Osteoblast (primary cell): ENCODE measurements at regions not wholly inside any gene's neighbourhood (a gene's known extent, or its start where the extent isn't known, plus 50 kb on each side); places are given as distances from the start of the nearest gene placed in this dataset.
A peak's percentile ranks its signal among the peaks of the same experiment; 100 is the strongest.

ENCODE experiments used
- DNase-seq: peaks from one replicate; pipeline ENCODE4 v3.0.0; 2011; ENCODE audit warnings: low spot score, mixed read lengths; ENCODE audit not compliant: insufficient read length; ENCODE audit errors: missing footprints
- H2AFZ ChIP-seq: 2 replicates; pipeline ENCODE4 v1.6.0; 2011; ENCODE audit warnings: mild to moderate bottlenecking, low read length
- H3K27ac ChIP-seq: 2 replicates; pipeline ENCODE4 v1.5.1; 2011; ENCODE audit warnings: mild to moderate bottlenecking, low read depth, low read length, moderate library complexity
- H3K27me3 ChIP-seq: 2 replicates; pipeline ENCODE4 v1.6.0; 2012; ENCODE audit warnings: mild to moderate bottlenecking, control low read depth, inconsistent platforms, low read length, moderate library complexity; ENCODE audit not compliant: insufficient read depth
- H3K36me3 ChIP-seq: 2 replicates; pipeline ENCODE4 v1.5.1; 2011; ENCODE audit warnings: mild to moderate bottlenecking, low read length, control low read depth, moderate library complexity; ENCODE audit not compliant: insufficient read depth
- H3K4me1 ChIP-seq: 2 replicates; pipeline ENCODE4 v1.5.1; 2011; ENCODE audit warnings: mild to moderate bottlenecking, low read length, control low read depth, moderate library complexity; ENCODE audit not compliant: insufficient read depth
- H3K4me2 ChIP-seq: 2 replicates; pipeline ENCODE4 v1.6.0; 2011; ENCODE audit warnings: mild to moderate bottlenecking, low read length; ENCODE audit not compliant: insufficient read depth
- H3K4me3 ChIP-seq: fragments of 200-600 bp; sonication (generic); 3 replicates; pipeline ENCODE4 v1.5.1; 2012; ENCODE audit warnings: mild to moderate bottlenecking, low read length, inconsistent platforms; ENCODE audit not compliant: insufficient read depth
- H3K79me2 ChIP-seq: 2 replicates; pipeline ENCODE4 v1.6.0; 2012; ENCODE audit warnings: mild to moderate bottlenecking, low read length, control low read depth, inconsistent platforms; ENCODE audit not compliant: insufficient read depth
- H3K9me3 ChIP-seq: 2 replicates; pipeline ENCODE4 v1.5.1; 2011; ENCODE audit warnings: low read depth, low read length, control low read depth
- H4K20me1 ChIP-seq: 2 replicates; pipeline ENCODE4 v1.6.0; 2012; ENCODE audit warnings: mild to moderate bottlenecking, low read length, control low read depth; ENCODE audit not compliant: insufficient read depth
- CTCF ChIP-seq: IDR thresholded peaks from 2 replicates; pipeline ENCODE4 v1.5.1; 2011; ENCODE audit warnings: mild to moderate bottlenecking, low read depth, low read length, moderate library complexity; ENCODE audit errors: extremely low read depth

GRCh38 chr5:13569090-13569715, 375.3 kb downstream of the DNAH5 start:
- Histone ChIP-seq H2AFZ (no peak overlapping the region), H3K27me3 (no peaks in the 10 kb centered on the region), H3K79me2 (no peaks in the 10 kb centered on the region), H3K9me3 (no peaks in the 10 kb centered on the region), H3K36me3 (no peaks in the 10 kb centered on the region), H3K27ac (no peak overlapping the region), H3K4me3 (no peak overlapping the region), H4K20me1 (no peaks in the 10 kb centered on the region), H3K4me1 (no peaks in the 10 kb centered on the region), H3K4me2 (no peak overlapping the region)
- no peak for TF ChIP-seq CTCF
- no peak for DNase-seq

GRCh38 chr5:13567819-13568218, 376.7 kb downstream of the DNAH5 start:
- Histone ChIP-seq H3K4me2 (peak overlapping the region; percentile 12), H3K9me3 (no peaks in the 10 kb centered on the region), H2AFZ (no peak overlapping the region), H3K27me3 (no peaks in the 10 kb centered on the region), H3K36me3 (no peaks in the 10 kb centered on the region), H3K27ac (peak overlapping the region; percentile 55), H3K4me1 (no peaks in the 10 kb centered on the region), H3K4me3 (no peak overlapping the region), H4K20me1 (no peaks in the 10 kb centered on the region), H3K79me2 (no peaks in the 10 kb centered on the region)
- TF ChIP-seq CTCF = no peak
- peak; percentile 78 for DNase-seq

GRCh38 chr5:13566871-13567339, 377.6 kb downstream of the DNAH5 start:
- H2AFZ ChIP-seq = no peak overlapping the region
- H3K36me3 ChIP-seq = no peaks in the 10 kb centered on the region
- H3K27ac ChIP-seq = peak overlapping the region; percentile 55
- H4K20me1 ChIP-seq = no peaks in the 10 kb centered on the region
- H3K79me2 ChIP-seq = no peaks in the 10 kb centered on the region
- H3K9me3 ChIP-seq = no peaks in the 10 kb centered on the region
- no peak for TF ChIP-seq CTCF
- no peaks in the 10 kb centered on the region for H3K4me1 ChIP-seq
- no peak overlapping the region for H3K4me2 ChIP-seq
- no peak overlapping the region for H3K4me3 ChIP-seq
- no peaks in the 10 kb centered on the region for H3K27me3 ChIP-seq
- no peak for DNase-seq

GRCh38 chr5:13558408-13558807, 386.1 kb downstream of the DNAH5 start:
- H3K27me3 ChIP-seq = no peaks in the 10 kb centered on the region
- H3K79me2 ChIP-seq = no peaks in the 10 kb centered on the region
- H3K4me1 ChIP-seq = no peaks in the 10 kb centered on the region
- H3K9me3 ChIP-seq = no peaks in the 10 kb centered on the region
- no peak overlapping the region for H2AFZ ChIP-seq
- DNase-seq = no peak
- H3K27ac ChIP-seq = no peak overlapping the region
- no peak for TF ChIP-seq CTCF
- H3K4me3 ChIP-seq = no peak overlapping the region
- no peaks in the 10 kb centered on the region for H4K20me1 ChIP-seq
- H3K36me3 ChIP-seq = no peaks in the 10 kb centered on the region
- no peak overlapping the region for H3K4me2 ChIP-seq
